Smooth muscle cell (in vitro differentiated cells): ENCODE measurements at regions not wholly inside any gene's neighbourhood (a gene's known extent, or its start where the extent isn't known, plus 50 kb on each side); places are given as distances from the start of the nearest gene placed in this dataset.

Source experiments
- DNase-seq: peaks from one replicate; lab custom pipeline; 2025; ENCODE audit not compliant: unreplicated experiment; lab: John Stamatoyannopoulos, UW
- H2AFZ ChIP-seq: fragments of 200-600 bp; sonication (generic); 2 replicates; pipeline ENCODE4 v1.6.0; 2016; ENCODE audit warnings: antibody characterized with exemption, low read depth, mild to moderate bottlenecking
- H3F3A ChIP-seq: fragments of 200-600 bp; sonication (generic); 2 replicates; pipeline ENCODE4 v1.6.0; 2017; ENCODE audit warnings: antibody characterized with exemption, low read depth
- H3K27ac ChIP-seq: fragments of 200-600 bp; sonication (generic); 2 replicates; pipeline ENCODE4 v1.5.1; 2016; ENCODE audit warnings: low read depth, mild to moderate bottlenecking
- H3K27me3 ChIP-seq: fragments of 200-600 bp; sonication (generic); 2 replicates; pipeline ENCODE4 v1.6.1; 2016; ENCODE audit warnings: low read depth, mild to moderate bottlenecking
- H3K36me3 ChIP-seq: fragments of 200-600 bp; sonication (generic); 2 replicates; pipeline ENCODE4 v1.5.1; 2016; ENCODE audit warnings: low read depth
- H3K4me1 ChIP-seq: fragments of 200-600 bp; sonication (generic); 2 replicates; pipeline ENCODE4 v1.5.1; 2016; ENCODE audit warnings: low read depth
- H3K4me2 ChIP-seq: fragments of 200-600 bp; sonication (generic); 2 replicates; pipeline ENCODE4 v1.6.0; 2016; ENCODE audit warnings: mild to moderate bottlenecking
- H3K4me3 ChIP-seq: fragments of 200-600 bp; sonication (generic); 2 replicates; pipeline ENCODE4 v1.5.1; 2016; ENCODE audit warnings: mild to moderate bottlenecking
- H3K79me2 ChIP-seq: fragments of 200-600 bp; sonication (generic); 2 replicates; pipeline ENCODE4 v1.6.0; 2016; ENCODE audit warnings: low read depth, mild to moderate bottlenecking
- H3K9ac ChIP-seq: fragments of 200-600 bp; sonication (generic); 2 replicates; pipeline ENCODE4 v1.6.0; 2016; ENCODE audit warnings: low read depth
- H3K9me3 ChIP-seq: fragments of 200-600 bp; sonication (generic); replicated peaks from 2 replicates; pipeline ENCODE4 v1.5.1; 2016; ENCODE audit warnings: low read depth
- H4K20me1 ChIP-seq: fragments of 200-600 bp; sonication (generic); 2 replicates; pipeline ENCODE4 v1.6.0; 2016; ENCODE audit warnings: low read depth
- CTCF ChIP-seq: fragments of 200-600 bp; sonication (generic); IDR thresholded peaks from 2 replicates; pipeline ENCODE4 v1.5.1; 2017; ENCODE audit warnings: borderline replicate concordance, mild to moderate bottlenecking, antibody characterized with exemption; ENCODE audit not compliant: insufficient read depth, poor library complexity, severe bottlenecking
- WGBS: methylation state at CpG from one replicate; pipeline ENCODE4 v1.1.7; 2016; ENCODE audit warnings: low lambda C conversion rate; 5-methylcytosine and 5-hydroxymethylcytosine counted together

- no peak overlapping the region for H3K4me3 ChIP-seq
- H3F3A ChIP-seq = no peaks in the 10 kb centered on the region
- H3K4me2 ChIP-seq = no peak overlapping the region
- no peaks in the 10 kb centered on the region for H3K9me3 ChIP-seq
- no peaks in the 10 kb centered on the region for H3K4me1 ChIP-seq
- no peak for DNase-seq
- H3K27me3 ChIP-seq = peaks cover 65% of the 10 kb centered on the region
- no peaks in the 10 kb centered on the region for H4K20me1 ChIP-seq
- WGBS = 78% methylated on average over 5 of the region's 5 CpGs
- no peak overlapping the region for H2AFZ ChIP-seq
- no peaks in the 10 kb centered on the region for H3K79me2 ChIP-seq
- H3K27ac ChIP-seq = no peak overlapping the region
- no peaks in the 10 kb centered on the region for H3K36me3 ChIP-seq
- no peak for TF ChIP-seq CTCF
- no peak overlapping the region for H3K9ac ChIP-seq
These were observed 188.9 kb downstream of the BCR start for GRCh38 chr22:23369054-23369685.
